ENCODE measurements at regions not wholly inside any gene's neighbourhood (a gene's known extent, or its start where the extent isn't known, plus 50 kb on each side); places are given as distances from the start of the nearest gene placed in this dataset.

DNA sequence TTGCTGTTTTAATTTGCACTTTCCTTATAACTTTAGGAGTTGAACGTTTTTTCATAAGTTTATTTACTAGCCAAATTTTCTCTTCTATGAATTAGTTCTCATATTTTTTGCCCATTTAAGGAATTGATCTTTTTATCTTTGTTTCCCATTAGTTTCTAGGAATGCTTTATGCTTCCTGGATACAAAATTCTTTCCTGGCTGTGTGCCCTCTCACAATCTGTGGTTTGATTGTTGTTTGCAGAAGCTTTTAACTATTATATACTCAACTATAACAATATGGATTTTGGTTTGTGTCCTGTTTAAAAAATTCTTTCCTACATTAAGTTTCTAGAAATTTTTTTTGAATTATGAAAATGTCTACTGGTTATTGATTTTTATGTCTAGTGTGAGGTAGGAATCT lies 206.3 kb downstream of the CSNK1G3 start:
- TF ChIP-seq SRF (IDR thresholded peaks at IDR 0.05; ENCODE audit: low read depth): no peak
- TF ChIP-seq POLR2A (IDR thresholded peaks at IDR 0.05; ENCODE audit: borderline replicate concordance, extremely low read depth, insufficient read depth, insufficient read length): no peak
- TF ChIP-seq SP1 (IDR thresholded peaks at IDR 0.05; ENCODE audit: low read depth): no peak
- TF ChIP-seq FOSL1 (IDR thresholded peaks at IDR 0.05; ENCODE audit: low read depth): no peak
- no peak for TF ChIP-seq ZNF274 (IDR thresholded peaks at IDR 0.05; ENCODE audit: low read depth, low read length)
- TF ChIP-seq, protein P1, sequence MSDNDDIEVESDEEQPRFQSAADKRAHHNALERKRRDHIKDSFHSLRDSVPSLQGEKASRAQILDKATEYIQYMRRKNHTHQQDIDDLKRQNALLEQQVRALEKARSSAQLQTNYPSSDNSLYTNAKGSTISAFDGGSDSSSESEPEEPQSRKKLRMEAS (IDR thresholded peaks at IDR 0.05): no peak
- no peaks in the 10 kb centered on the region for H3K79me2 ChIP-seq (ENCODE audit: insufficient read depth, low read length)
- no peaks in the 10 kb centered on the region for H4K20me1 ChIP-seq (ENCODE audit: insufficient read depth)
- CTCF ChIA-PET: no interaction called here
- no peaks in the 10 kb centered on the region for H3K9me3 ChIP-seq (ENCODE audit: control insufficient read depth in 1 of 2, insufficient read depth in 1 of 2, low read depth in 1 of 2, low read length in 2 of 2)
- no peaks in the 10 kb centered on the region for H3K27me3 ChIP-seq (ENCODE audit: insufficient read depth, low read length)
- no peaks in the 10 kb centered on the region for H3K9me2 ChIP-seq (ENCODE audit: insufficient read depth)
- no peak overlapping the region for H2AFZ ChIP-seq (ENCODE audit: low read depth, low read length, poor library complexity, severe bottlenecking)
- no peak for ATAC-seq
- H3K4me1 ChIP-seq (ENCODE audit: control insufficient read depth in 1 of 2, insufficient read depth in 2 of 2, low read length in 2 of 2): 0 out of 4 replicates have a peak, but pooled peaks cover 0 to 4% of the 10 kb centered on the region in 2 experiments
- intact Hi-C loops (cut with micrococcal nuclease): no loop called here
- H3K4me3 ChIP-seq (replicated peaks in 1 of 2; ENCODE audit: low read depth in 1 of 2, low read length in 2 of 2): no peak overlapping the region
- no peak overlapping the region for H3K9ac ChIP-seq (ENCODE audit: low read length)
- BruUV-seq (replicated peaks): no TSS peak
- RAD21 ChIA-PET (ENCODE audit: low non-redundant PET in 1 of 2, low total read pairs in 2 of 2, uncharacterized antibody in 2 of 2, unreplicated experiment in 2 of 2): no interaction called here
- POLR2A ChIA-PET: no interaction called here
- H3K36me3 ChIP-seq (ENCODE audit: control insufficient read depth in 1 of 2, insufficient read depth in 2 of 2, low read length in 2 of 2): no peaks in the 10 kb centered on the region
- DNase-seq (ENCODE audit: low read depth, low spot score): no peak
- H3K27ac ChIP-seq (ENCODE audit: low read depth, low read length): no peak overlapping the region
- no peak overlapping the region for H3K4me2 ChIP-seq (ENCODE audit: low read length)

DNA sequence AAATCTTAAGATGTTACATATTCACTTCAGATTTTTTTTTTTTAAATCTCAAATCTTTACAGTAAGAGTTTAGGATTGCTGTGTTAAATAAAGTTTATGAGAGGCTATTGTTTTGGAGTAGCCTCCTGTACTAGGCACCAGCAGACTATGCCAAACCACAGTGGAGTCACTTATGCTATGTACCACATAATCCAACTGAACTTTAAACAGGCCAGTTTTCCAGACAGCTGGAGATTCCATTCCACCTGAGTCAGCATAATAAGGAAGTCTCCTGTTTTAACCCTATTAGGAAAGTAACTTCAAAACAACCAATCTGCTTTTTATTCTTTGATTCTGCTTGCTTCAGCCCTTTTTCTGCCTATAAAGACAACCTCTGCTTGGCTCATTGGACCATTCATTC lies 205.2 kb downstream of the CSNK1G3 start:
- POLR2A ChIA-PET: no interaction called here
- CTCF ChIA-PET: no interaction called here
- BruUV-seq (replicated peaks): no TSS peak

More for the DNA sequence above, 205.2 kb downstream of the CSNK1G3 start:
- Histone ChIP-seq H3K4me2 (ENCODE audit: low read length) (no peak overlapping the region), H4K20me1 (ENCODE audit: insufficient read depth) (no peaks in the 10 kb centered on the region), H3K9me3 (ENCODE audit: control insufficient read depth in 1 of 2, insufficient read depth in 1 of 2, low read depth in 1 of 2, low read length in 2 of 2) (no peaks in the 10 kb centered on the region), H3K79me2 (ENCODE audit: insufficient read depth, low read length) (no peaks in the 10 kb centered on the region), H3K4me1 (ENCODE audit: control insufficient read depth in 1 of 2, insufficient read depth in 2 of 2, low read length in 2 of 2) (0 out of 4 replicates have a peak, but pooled peaks cover 0 to 4% of the 10 kb centered on the region in 2 experiments), H3K9ac (ENCODE audit: low read length) (no peak overlapping the region), H3K27me3 (ENCODE audit: insufficient read depth, low read length) (no peaks in the 10 kb centered on the region), H3K27ac (ENCODE audit: low read depth, low read length) (no peak overlapping the region), H3K4me3 (replicated peaks in 1 of 2; ENCODE audit: low read depth in 1 of 2, low read length in 2 of 2) (no peak overlapping the region), H3K36me3 (ENCODE audit: control insufficient read depth in 1 of 2, insufficient read depth in 2 of 2, low read length in 2 of 2) (no peaks in the 10 kb centered on the region), H2AFZ (ENCODE audit: low read depth, low read length, poor library complexity, severe bottlenecking) (peak overlapping the region; percentile 8), H3K9me2 (ENCODE audit: insufficient read depth) (no peaks in the 10 kb centered on the region)
- TF ChIP-seq, protein P2, sequence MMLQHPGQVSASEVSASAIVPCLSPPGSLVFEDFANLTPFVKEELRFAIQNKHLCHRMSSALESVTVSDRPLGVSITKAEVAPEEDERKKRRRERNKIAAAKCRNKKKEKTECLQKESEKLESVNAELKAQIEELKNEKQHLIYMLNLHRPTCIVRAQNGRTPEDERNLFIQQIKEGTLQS (IDR thresholded peaks at IDR 0.05): no peak
- TF ChIP-seq RAD21 (IDR thresholded peaks at IDR 0.05; ENCODE audit: low read depth): no peak
- TF ChIP-seq EGR1 (IDR thresholded peaks at IDR 0.05; ENCODE audit: low read depth): no peak
- TF ChIP-seq SRF (IDR thresholded peaks at IDR 0.05; ENCODE audit: low read depth): no peak
- no peak for TF ChIP-seq YY1 (IDR thresholded peaks at IDR 0.05; ENCODE audit: extremely low read depth, insufficient replicate concordance, low read depth, low read length)
- TF ChIP-seq SP1 (IDR thresholded peaks at IDR 0.05; ENCODE audit: low read depth): no peak
- no peak for TF ChIP-seq POLR2A (IDR thresholded peaks at IDR 0.05; ENCODE audit: borderline replicate concordance, extremely low read depth, insufficient read depth, insufficient read length)
- TF ChIP-seq, protein P1 (IDR thresholded peaks at IDR 0.05): no peak
- RAD21 ChIA-PET (ENCODE audit: low non-redundant PET in 1 of 2, low total read pairs in 2 of 2, uncharacterized antibody in 2 of 2, unreplicated experiment in 2 of 2): no interaction called here
- no peak for ATAC-seq
- intact Hi-C loops (cut with micrococcal nuclease): no loop called here
- DNase-seq (ENCODE audit: low read depth, low spot score): no peak

Data from HCT116 (cell line).